ENCODE measurements at regions not wholly inside any gene's neighbourhood (a gene's known extent, or its start where the extent isn't known, plus 50 kb on each side); places are given as distances from the start of the nearest gene placed in this dataset.

DNA sequence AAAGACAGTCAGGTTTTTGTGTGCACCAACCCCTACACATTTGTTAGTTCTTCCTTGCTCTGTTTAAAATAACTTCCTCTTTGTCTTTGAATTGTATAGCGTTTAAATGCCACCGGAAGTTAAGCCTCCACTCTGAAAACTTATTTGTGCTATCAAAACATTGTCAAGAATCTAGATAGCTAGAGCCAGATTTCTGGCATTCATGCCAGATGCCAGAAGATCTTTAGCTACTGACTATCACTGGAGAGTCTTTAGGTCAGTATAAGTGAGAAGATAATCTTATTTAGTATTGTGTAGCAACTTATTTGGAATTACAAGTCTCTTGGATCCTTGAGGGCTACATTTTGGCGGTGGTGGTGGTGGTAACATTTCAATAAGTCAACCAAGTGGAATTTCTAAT is 63.4 kb upstream of the ADAM23 start:
- Histone ChIP-seq H3K23ac (ENCODE audit: insufficient read length, low read depth, low read length) (no peak overlapping the region), H3K18ac (ENCODE audit: insufficient read length, low read depth, low read length) (no peak overlapping the region), H3K23me2 (ENCODE audit: insufficient read length, low read depth, low read length, poor library complexity, severe bottlenecking) (no peaks in the 10 kb centered on the region), H3K56ac (ENCODE audit: insufficient read length, low read depth, low read length) (no peak overlapping the region), H2BK5ac (ENCODE audit: insufficient read length, low read length) (no peak overlapping the region), H2BK120ac (ENCODE audit: low read depth, low read length, poor library complexity, severe bottlenecking) (no peak overlapping the region), H3K79me2 (ENCODE audit: insufficient read depth, low read length) (no peaks in the 10 kb centered on the region), H4K8ac (replicated peaks; ENCODE audit: insufficient read length, low read depth, low read length) (no peak overlapping the region), H2BK12ac (ENCODE audit: insufficient read length, low read depth, low read length) (no peak overlapping the region), H3K9me3 (ENCODE audit: control insufficient read depth, low read depth, low read length) (no peaks in the 10 kb centered on the region), H3K14ac (ENCODE audit: insufficient read depth, low read length) (no peak overlapping the region), H2BK15ac (ENCODE audit: low read depth, low read length) (no peak overlapping the region), H3K4ac (ENCODE audit: low read depth, low read length) (no peak overlapping the region), H3K4me2 (ENCODE audit: insufficient read depth, insufficient read length, low read length) (no peak overlapping the region), H2AK5ac (ENCODE audit: insufficient read length, low read length) (no peak overlapping the region), H4K20me1 (ENCODE audit: control insufficient read depth, insufficient read depth, insufficient read length) (no peaks in the 10 kb centered on the region), H3K4me1 (ENCODE audit: insufficient read depth, low read length) (no peaks in the 10 kb centered on the region), H3K27me3 (ENCODE audit: insufficient read depth, low read length) (no peaks in the 10 kb centered on the region), H3K27ac (ENCODE audit: insufficient read length, low read depth, low read length) (no peak overlapping the region), H2AFZ (ENCODE audit: low read length) (no peak overlapping the region), H4K5ac (ENCODE audit: insufficient read length, low read depth, low read length) (no peak overlapping the region), H3T11ph (ENCODE audit: low read length) (no peak overlapping the region), H3K79me1 (ENCODE audit: insufficient read depth, low read depth, low read length, poor library complexity, severe bottlenecking) (no peaks in the 10 kb centered on the region), H3K9ac (ENCODE audit: extremely low read depth, insufficient read length, low read length) (no peak overlapping the region), H2BK20ac (ENCODE audit: low read depth, low read length, poor library complexity, severe bottlenecking) (no peak overlapping the region), H4K91ac (ENCODE audit: insufficient read length, low read depth, low read length) (no peak overlapping the region)
- TF ChIP-seq CTCF (conservative IDR thresholded peaks at IDR 0.05) = no peak
- no peaks in the 10 kb centered on the region for H3K27me3 Mint-ChIP-seq (ENCODE audit: low read depth)
- H3K9me3 Mint-ChIP-seq = peaks cover 9 to 15% of the 10 kb centered on the region in 2 experiments
- H3K4me1 Mint-ChIP-seq = peaks cover 0 to 5% of the 10 kb centered on the region in 2 experiments; a peak in 3 of 4 replicates
- DNase-seq = no peak
- WGBS (ENCODE audit: extremely low coverage, insufficient read length, low lambda C conversion rate) = no CpG with 5 or more reads among the region's 3 CpGs
- H3K27ac Mint-ChIP-seq = no peak overlapping the region
- H3K36me3 Mint-ChIP-seq (ENCODE audit: insufficient read depth in 1 of 3, low read depth in 3 of 3) = peaks cover 0 to 12% (median 2%) of the 10 kb centered on the region in 3 experiments; a peak in 4 of 7 replicates
- H3K4me3 Mint-ChIP-seq = no peak overlapping the region
